HCT116 (cell line): ENCODE measurements at regions not wholly inside any gene's neighbourhood (a gene's known extent, or its start where the extent isn't known, plus 50 kb on each side); places are given as distances from the start of the nearest gene placed in this dataset.

Experiments
- ATAC-seq: fragments of 200-7000 bp; cut with Tn5 transposase; 2 replicates; pipeline ENCODE4 v1.9.1; 2020; ENCODE audit warnings: mild to moderate bottlenecking, moderate library complexity
- BruUV-seq: library from RNA; stranded (reverse); fragments of 400-500 nt; replicated peaks from 2 replicates; lab custom pipeline; 2021; lab: Mats Ljungman, UMichigan
- CTCF ChIA-PET: fragments of 300-600 bp; sonication (Branson Sonifier 250); formaldehyde crosslinking; loops from one replicate; lab custom pipeline; 2021; ENCODE audit warnings: antibody characterized with exemption; lab: Charles Lee
- POLR2A ChIA-PET: fragments of 300-600, 350-600 bp; sonication (Branson Sonifier 250); formaldehyde crosslinking; loops from one replicate; lab custom pipeline; 2021; ENCODE audit warnings: antibody characterized with exemption; lab: Charles Lee
- RAD21 ChIA-PET, 2 experiments: fragments of 300-600 bp; sonication (Branson Sonifier 250); formaldehyde crosslinking; loops; one replicate each; lab custom pipeline; 2023; ENCODE audit warnings: low total read pairs in 2 of 2; ENCODE audit not compliant: uncharacterized antibody in 2 of 2, unreplicated experiment in 2 of 2, low non-redundant PET in 1 of 2; lab: Charles Lee
- DNase-seq: peaks from one replicate; pipeline ENCODE4 v3.0.0-alpha.2; 2010; ENCODE audit warnings: low read depth, low spot score
- H2AFZ ChIP-seq: fragments of 200-600 bp; shearing (Covaris generic), sonication (generic); 2 replicates; pipeline ENCODE4 v1.6.1; 2017; ENCODE audit warnings: low read depth, mixed run types, mixed read lengths, antibody characterized with exemption, low read length; ENCODE audit not compliant: poor library complexity, severe bottlenecking
- H3K27ac ChIP-seq: 2 replicates; pipeline ENCODE4 v1.5.1; 2012; ENCODE audit warnings: low read depth, low read length
- H3K27me3 ChIP-seq: fragments of 200-600 bp; sonication (generic); 2 replicates; pipeline ENCODE4 v1.6.1; 2016; ENCODE audit warnings: mixed run types, low read length, mixed read lengths; ENCODE audit not compliant: insufficient read depth
- H3K36me3 ChIP-seq, 2 experiments: fragments of 200-500 bp in 1 of 2; fragments of 200-600 bp in 1 of 2; sonication (Bioruptor generic) in 1 of 2; sonication (generic) in 1 of 2; 2 replicates each; pipeline versions ENCODE4 v1.5.1 to v1.6.1; 2014 to 2016; ENCODE audit warnings: low read length in 2 of 2, inconsistent platforms in 1 of 2, mixed read lengths in 1 of 2, mixed run types in 1 of 2; ENCODE audit not compliant: insufficient read depth in 2 of 2, control insufficient read depth in 1 of 2
- H3K4me1 ChIP-seq, 2 experiments: fragments of 200-600 bp in 1 of 2; sonication (generic) in 1 of 2; 2 replicates each; pipeline versions ENCODE4 v1.5.1 to v1.6.1; 2012 to 2017; ENCODE audit warnings: low read length in 2 of 2, inconsistent platforms in 1 of 2, mild to moderate bottlenecking in 1 of 2, mixed read lengths in 1 of 2, mixed run types in 1 of 2, moderate library complexity in 1 of 2; ENCODE audit not compliant: insufficient read depth in 2 of 2, control insufficient read depth in 1 of 2
- H3K4me2 ChIP-seq: fragments of 200-600 bp; sonication (generic); 2 replicates; pipeline ENCODE4 v1.6.1; 2017; ENCODE audit warnings: mixed run types, low read length, mixed read lengths
- H3K4me3 ChIP-seq, 2 experiments: fragments of 200-600 bp in 1 of 2; sonication (generic) in 1 of 2; replicated peaks in 1 of 2; 2 replicates each; pipeline ENCODE4 v1.5.1; 2011 to 2016; ENCODE audit warnings: low read length in 2 of 2, control low read depth in 1 of 2, low read depth in 1 of 2, mild to moderate bottlenecking in 1 of 2, mixed read lengths in 1 of 2, mixed run types in 1 of 2
- H3K79me2 ChIP-seq: fragments of 200-600 bp; sonication (generic); 2 replicates; pipeline ENCODE4 v1.6.1; 2017; ENCODE audit warnings: mild to moderate bottlenecking, mixed run types, low read length, moderate library complexity, mixed read lengths; ENCODE audit not compliant: insufficient read depth
- H3K9ac ChIP-seq: fragments of 200-600 bp; sonication (generic); 2 replicates; pipeline ENCODE4 v1.6.1; 2016; ENCODE audit warnings: low read length, mixed read lengths
- H3K9me2 ChIP-seq: fragments of 200-600 bp; sonication (generic), shearing (Covaris generic); 2 replicates; pipeline ENCODE4 v1.6.1; 2017; ENCODE audit warnings: mixed run types, mild to moderate bottlenecking, moderate library complexity; ENCODE audit not compliant: insufficient read depth
- H3K9me3 ChIP-seq, 2 experiments: fragments of 200-500 bp in 1 of 2; fragments of 200-600 bp in 1 of 2; sonication (Bioruptor generic) in 1 of 2; sonication (generic) in 1 of 2; 2 replicates each; pipeline ENCODE4 v1.6.1; 2014 to 2017; ENCODE audit warnings: low read length in 2 of 2, mixed read lengths in 2 of 2, inconsistent platforms in 1 of 2, low read depth in 1 of 2, mild to moderate bottlenecking in 1 of 2, mixed run types in 1 of 2, moderate library complexity in 1 of 2; ENCODE audit not compliant: control insufficient read depth in 1 of 2, insufficient read depth in 1 of 2
- H4K20me1 ChIP-seq: fragments of 200-600 bp; sonication (generic), shearing (Covaris generic); 2 replicates; pipeline ENCODE4 v1.6.1; 2017; ENCODE audit warnings: mixed run types, mild to moderate bottlenecking, moderate library complexity; ENCODE audit not compliant: insufficient read depth
- ATF3 ChIP-seq: IDR thresholded peaks from 2 replicates; pipeline ENCODE4 v1.6.1; 2012
- CBX3 ChIP-seq: IDR thresholded peaks from 2 replicates; pipeline ENCODE4 v1.6.1; 2012; ENCODE audit warnings: low read depth
- ELF1 ChIP-seq: IDR thresholded peaks from 2 replicates; pipeline ENCODE4 v1.6.1; 2012; ENCODE audit warnings: low read depth, borderline replicate concordance
- EZH2 ChIP-seq: fragments of 200-600 bp; sonication (generic); IDR thresholded peaks from 2 replicates; pipeline ENCODE4 v1.6.1; 2017; ENCODE audit warnings: antibody characterized with exemption, mixed run types
- EZH2phosphoT487 ChIP-seq: fragments of 200-600 bp; IDR thresholded peaks from 2 replicates; pipeline ENCODE4 v1.6.1; 2018; ENCODE audit warnings: antibody characterized with exemption, borderline replicate concordance
- FOSL1 ChIP-seq: IDR thresholded peaks from 2 replicates; pipeline ENCODE4 v1.6.1; 2012; ENCODE audit warnings: low read depth
- JUND ChIP-seq: IDR thresholded peaks from 2 replicates; pipeline ENCODE4 v1.6.1; 2012
- POLR2AphosphoS5 ChIP-seq: IDR thresholded peaks from 2 replicates; pipeline ENCODE4 v1.6.1; 2011; ENCODE audit warnings: mild to moderate bottlenecking, low read depth, low read length, moderate library complexity
- REST ChIP-seq: IDR thresholded peaks from 2 replicates; pipeline ENCODE4 v1.6.1; 2012; ENCODE audit warnings: low read depth
- SIN3A ChIP-seq: IDR thresholded peaks from 2 replicates; pipeline ENCODE4 v1.6.1; 2012; ENCODE audit warnings: low read depth
- SRF ChIP-seq: IDR thresholded peaks from 2 replicates; pipeline ENCODE4 v1.6.1; 2012; ENCODE audit warnings: low read depth
- TCF7L2 ChIP-seq: IDR thresholded peaks from 2 replicates; pipeline ENCODE4 v1.7.0; 2011; ENCODE audit warnings: borderline replicate concordance, inconsistent platforms; ENCODE audit not compliant: insufficient read depth, insufficient read length; ENCODE audit errors: extremely low read depth
- ZBTB33 ChIP-seq: IDR thresholded peaks from 2 replicates; pipeline ENCODE4 v1.6.1; 2011; ENCODE audit warnings: mild to moderate bottlenecking, low read length, moderate library complexity; ENCODE audit not compliant: insufficient replicate concordance; ENCODE audit errors: extremely low read depth
- ZNF274 ChIP-seq: fragments of 200-500 bp; sonication (Bioruptor generic); IDR thresholded peaks from 2 replicates; pipeline ENCODE4 v1.6.1; 2014; ENCODE audit warnings: mild to moderate bottlenecking, low read depth, low read length, inconsistent platforms
- intact Hi-C: fragments of 100-400 bp; cut with micrococcal nuclease; formaldehyde crosslinking; loops from 2 replicates; pipeline ENCODE4 v1.10.0; 2022

- TF ChIP-seq TCF7L2 = no peak
- no peak for TF ChIP-seq ELF1
- no peak for TF ChIP-seq ATF3
- TF ChIP-seq POLR2AphosphoS5 = no peak
- TF ChIP-seq ZNF274 = no peak
- TF ChIP-seq CBX3 = no peak
- TF ChIP-seq SRF = no peak
- TF ChIP-seq SIN3A = no peak
- TF ChIP-seq JUND = no peak
- no peak for TF ChIP-seq EZH2phosphoT487
- TF ChIP-seq EZH2 = no peak
- TF ChIP-seq ZBTB33 = no peak
- TF ChIP-seq, all 23 proteins: peak for 0
These were observed 335.4 kb upstream of the PFKP start (continued) for GRCh38 chr10:2731940-2732339.

GRCh38 chr10:2729197-2729596 lies 338.2 kb upstream of the PFKP start:
- no peak for DNase-seq
- Histone ChIP-seq H3K9ac (no peak overlapping the region), H3K4me1 (no peaks in the 10 kb centered on the region), H3K9me2 (no peaks in the 10 kb centered on the region), H2AFZ (no peak overlapping the region), H3K4me2 (no peak overlapping the region), H3K27ac (no peak overlapping the region), H3K36me3 (no peaks in the 10 kb centered on the region), H3K27me3 (no peaks in the 10 kb centered on the region), H3K9me3 (no peaks in the 10 kb centered on the region), H3K4me3 (no peak overlapping the region), H4K20me1 (no peaks in the 10 kb centered on the region), H3K79me2 (no peaks in the 10 kb centered on the region)
- ATAC-seq = no peak
- CTCF ChIA-PET = no interaction called here
- RAD21 ChIA-PET = no interaction called here
- BruUV-seq = no TSS peak
- TF ChIP-seq REST (no peak), ELF1 (no peak), FOSL1 (no peak), CBX3 (no peak)
- intact Hi-C loops = no loop called here
- POLR2A ChIA-PET = no interaction called here
